Epithelial cell of esophagus (primary cell): ENCODE measurements at regions not wholly inside any gene's neighbourhood (a gene's known extent, or its start where the extent isn't known, plus 50 kb on each side); places are given as distances from the start of the nearest gene placed in this dataset.

Experiments used
- DNase-seq: peaks from one replicate; pipeline ENCODE4 v3.0.0; 2010; ENCODE audit warnings: low read depth
- H3K4me3 ChIP-seq: 2 replicates; pipeline ENCODE4 v1.5.1; 2011; ENCODE audit warnings: mild to moderate bottlenecking, low read length, control low read depth
- CTCF ChIP-seq: IDR thresholded peaks from 2 replicates; pipeline ENCODE4 v1.5.1; 2011; ENCODE audit warnings: low read depth, mild to moderate bottlenecking, low read length, control low read depth, inconsistent platforms; ENCODE audit not compliant: insufficient read depth; ENCODE audit errors: missing control alignments

- no peak for DNase-seq
- no peak overlapping the region for H3K4me3 ChIP-seq
- no peak for TF ChIP-seq CTCF
These were observed 195.7 kb downstream of the ZNF608 start for GRCh38 chr5:124550731-124551130.

DNA sequence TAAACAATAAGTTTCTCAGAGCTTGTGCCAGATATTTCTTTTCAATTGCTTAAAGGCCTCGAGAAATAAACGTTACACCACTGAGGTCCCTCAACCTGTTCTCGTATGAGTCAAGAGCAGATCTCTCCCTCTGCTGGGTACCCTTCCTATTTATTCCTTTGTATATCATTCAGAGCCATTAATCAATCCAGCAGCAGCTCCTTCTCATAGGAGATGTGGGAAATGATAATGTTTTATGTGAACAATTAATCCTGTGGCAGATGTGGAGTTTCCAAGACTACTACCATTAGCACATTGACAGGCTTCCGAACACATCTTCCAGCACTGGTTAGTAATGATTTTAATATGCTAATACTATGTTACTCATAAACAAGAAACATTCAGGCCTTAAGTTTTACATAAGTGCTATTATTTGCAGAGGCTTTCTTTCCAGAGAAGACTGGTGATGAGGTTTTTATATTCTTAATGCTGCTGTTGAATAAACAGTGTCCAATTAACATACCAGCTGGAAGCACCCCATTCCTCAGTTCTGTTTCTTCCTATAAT is 196.5 kb downstream of the ZNF608 start:
- TF ChIP-seq CTCF: no peak
- no peak for DNase-seq
- H3K4me3 ChIP-seq: no peak overlapping the region

DNA sequence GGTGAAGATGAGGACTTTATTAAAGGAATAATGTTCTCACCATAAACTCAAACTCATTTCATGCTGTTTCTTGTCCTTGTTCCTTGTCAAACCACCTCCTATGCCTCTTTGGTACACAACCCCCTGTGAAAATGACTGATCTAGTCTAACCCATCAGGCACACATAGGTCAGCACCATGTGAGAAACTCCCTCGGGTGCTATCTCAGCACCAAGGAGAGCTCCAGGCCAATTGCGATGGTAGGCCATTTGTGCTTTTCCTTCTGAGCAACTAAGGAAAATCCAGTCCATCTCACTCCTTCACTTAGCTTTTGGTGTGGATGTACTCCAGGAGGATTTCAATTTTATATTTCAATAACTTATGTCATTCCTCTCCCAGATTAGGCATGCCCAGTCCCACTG is 199.8 kb downstream of the ZNF608 start:
- TF ChIP-seq CTCF: no peak
- H3K4me3 ChIP-seq: no peak overlapping the region
- peak; percentile 54 for DNase-seq

GRCh38 chr5:124544366-124545055 is 201.9 kb downstream of the ZNF608 start:
- TF ChIP-seq CTCF: no peak
- peak; percentile 32 for DNase-seq
- H3K4me3 ChIP-seq: no peak overlapping the region

DNA sequence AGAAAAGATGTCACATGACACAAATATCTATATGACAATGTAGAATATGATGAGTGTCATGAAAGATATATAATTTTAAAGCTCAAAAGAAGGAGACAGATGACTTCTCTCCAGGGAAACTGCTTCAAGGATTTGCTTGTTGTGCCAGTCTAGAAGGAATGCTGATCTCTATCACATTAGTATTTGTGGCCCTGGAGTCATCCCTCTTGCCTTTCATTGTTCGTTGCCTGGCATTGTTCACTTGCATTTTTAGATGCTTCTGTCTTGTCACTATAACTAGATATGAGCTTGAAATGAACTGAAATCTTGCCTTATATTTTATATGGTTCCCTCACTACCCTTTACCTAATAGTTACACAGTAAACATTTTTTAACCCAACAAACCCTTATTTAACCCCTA is 207.5 kb downstream of the ZNF608 start:
- no peak for TF ChIP-seq CTCF
- DNase-seq: no peak

DNA sequence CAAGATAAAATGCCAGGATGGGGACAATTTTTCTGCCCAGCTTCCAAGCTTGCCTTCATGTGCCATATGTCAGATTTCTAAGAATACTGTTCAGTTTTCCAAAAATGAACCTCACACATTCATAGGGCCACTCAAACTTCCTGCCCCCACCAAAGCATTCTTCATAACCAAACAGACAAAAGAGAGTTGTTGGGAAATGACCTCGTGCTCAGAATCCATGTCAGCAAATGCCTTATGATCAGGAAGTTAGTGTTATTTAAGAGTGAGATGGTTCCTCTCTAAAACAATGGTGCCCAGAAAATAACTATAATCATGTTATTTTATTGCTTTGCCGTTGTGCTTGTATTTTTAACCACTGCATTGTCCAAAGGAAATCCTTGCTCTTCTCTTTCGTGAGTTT is 208.2 kb downstream of the ZNF608 start:
- DNase-seq: no peak
- no peak overlapping the region for H3K4me3 ChIP-seq
- TF ChIP-seq CTCF: no peak

More for the DNA sequence above, 207.5 kb downstream of the ZNF608 start:
- H3K4me3 ChIP-seq: no peak overlapping the region

GRCh38 chr5:124537522-124537921 is 208.9 kb downstream of the ZNF608 start:
- H3K4me3 ChIP-seq: no peak overlapping the region
- TF ChIP-seq CTCF: no peak
- DNase-seq: no peak
